SH-SY5Y (cell line): ENCODE measurements at regions not wholly inside any gene's neighbourhood (a gene's known extent, or its start where the extent isn't known, plus 50 kb on each side); places are given as distances from the start of the nearest gene placed in this dataset.

Experiments
- GATA2 ChIP-seq: IDR thresholded peaks from 2 replicates; pipeline ENCODE4 v1.6.1; 2011; ENCODE audit warnings: mild to moderate bottlenecking, low read depth, low read length
- GATA3 ChIP-seq: IDR thresholded peaks from 2 replicates; pipeline ENCODE4 v1.6.1; 2011; ENCODE audit warnings: low read depth, mild to moderate bottlenecking, low read length, moderate library complexity

DNA sequence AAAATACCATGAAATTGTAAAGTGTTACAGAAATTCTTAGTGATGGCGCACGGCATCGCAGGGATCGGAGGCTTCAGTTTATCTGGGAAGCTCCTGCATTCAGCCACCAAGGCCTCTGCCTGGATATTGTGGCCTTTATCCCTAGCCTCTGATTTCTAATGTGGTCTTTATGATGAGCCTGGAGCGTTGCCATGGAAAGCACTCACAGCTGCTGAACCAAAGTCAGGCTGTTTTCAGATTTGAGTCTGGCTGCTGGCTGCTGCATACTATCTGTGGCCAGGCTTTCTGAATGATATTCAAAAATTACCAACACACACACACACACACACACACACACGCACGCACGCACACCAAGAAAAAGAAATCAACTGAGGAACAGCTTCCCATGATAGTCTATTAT, 101.1 kb upstream of the ZNF366 start:
- no peak for TF ChIP-seq GATA3
- peak; percentile 46; the same call in 1 of the 2 replicates for TF ChIP-seq GATA2
